Progenitor cell of endocrine pancreas (in vitro differentiated cells): ENCODE measurements at regions not wholly inside any gene's neighbourhood (a gene's known extent, or its start where the extent isn't known, plus 50 kb on each side); places are given as distances from the start of the nearest gene placed in this dataset.

ENCODE experiments used
- DNase-seq: peaks from one replicate; pipeline ENCODE4 v3.0.0; 2021; ENCODE audit warnings: low spot score; ENCODE audit not compliant: unreplicated experiment
- H3K27ac Mint-ChIP-seq: 2 replicates; pipeline ENCODE4 v1.8.0; 2021; ENCODE audit warnings: mild to moderate bottlenecking, moderate library complexity, mixed read lengths
- H3K27me3 Mint-ChIP-seq: 2 replicates; pipeline ENCODE4 v1.8.0; 2021; ENCODE audit warnings: mixed read lengths
- H3K36me3 Mint-ChIP-seq: 2 replicates; pipeline ENCODE4 v1.8.0; 2022; ENCODE audit warnings: mixed read lengths; ENCODE audit not compliant: insufficient read depth
- H3K4me1 Mint-ChIP-seq: 2 replicates; pipeline ENCODE4 v1.8.0; 2021; ENCODE audit warnings: low read depth, mixed read lengths
- H3K4me3 Mint-ChIP-seq: 2 replicates; pipeline ENCODE4 v1.8.0; 2021; ENCODE audit warnings: low read depth, mild to moderate bottlenecking, moderate library complexity, mixed read lengths
- H3K9me3 Mint-ChIP-seq: 2 replicates; pipeline ENCODE4 v1.8.0; 2021; ENCODE audit warnings: low read depth, mixed read lengths
- CTCF ChIP-seq: fragments of 200-600 bp; sonication (generic); IDR thresholded peaks from one replicate; pipeline ENCODE4 v1.5.0; 2021; ENCODE audit warnings: antibody characterized with exemption, mild to moderate bottlenecking; ENCODE audit not compliant: unreplicated experiment

- no peaks in the 10 kb centered on the region for H3K27me3 Mint-ChIP-seq
- peak overlapping the region; percentile 42 for H3K27ac Mint-ChIP-seq
- no peak for DNase-seq
Observed at GRCh38 chr4:38275331-38276100, 315.3 kb downstream of the PTTG2 start.

GRCh38 chr4:38278255-38278654 lies 318.1 kb downstream of the PTTG2 start:
- no peak overlapping the region for H3K27ac Mint-ChIP-seq
- no peak for TF ChIP-seq CTCF
- H3K9me3 Mint-ChIP-seq = no peaks in the 10 kb centered on the region
- no peak for DNase-seq
- peaks cover 36% of the 10 kb centered on the region for H3K4me1 Mint-ChIP-seq
- H3K4me3 Mint-ChIP-seq = no peak overlapping the region
- H3K36me3 Mint-ChIP-seq = no peaks in the 10 kb centered on the region
- no peaks in the 10 kb centered on the region for H3K27me3 Mint-ChIP-seq

More at GRCh38 chr4:38275331-38276100, 315.3 kb downstream of the PTTG2 start:
- Mint-ChIP-seq H3K4me3 (no peak overlapping the region), H3K9me3 (no peaks in the 10 kb centered on the region), H3K4me1 (peaks cover 27% of the 10 kb centered on the region), H3K36me3 (no peaks in the 10 kb centered on the region)
- TF ChIP-seq CTCF = no peak

- H3K9me3 Mint-ChIP-seq = no peaks in the 10 kb centered on the region
Observed at GRCh38 chr4:38279077-38279476, 318.9 kb downstream of the PTTG2 start.

GRCh38 chr4:38279650-38280322 lies 319.6 kb downstream of the PTTG2 start:
- H3K36me3 Mint-ChIP-seq = no peaks in the 10 kb centered on the region
- H3K4me3 Mint-ChIP-seq = no peak overlapping the region
- peaks cover 36% of the 10 kb centered on the region for H3K4me1 Mint-ChIP-seq
- H3K9me3 Mint-ChIP-seq = no peaks in the 10 kb centered on the region
- no peaks in the 10 kb centered on the region for H3K27me3 Mint-ChIP-seq
- peak overlapping the region; percentile 86 for H3K27ac Mint-ChIP-seq
- no peak for DNase-seq
- no peak for TF ChIP-seq CTCF

More at GRCh38 chr4:38279077-38279476, 318.9 kb downstream of the PTTG2 start:
- no peak for TF ChIP-seq CTCF
- peaks cover 36% of the 10 kb centered on the region for H3K4me1 Mint-ChIP-seq
- no peaks in the 10 kb centered on the region for H3K27me3 Mint-ChIP-seq
- no peak for DNase-seq
- no peak overlapping the region for H3K4me3 Mint-ChIP-seq
- H3K27ac Mint-ChIP-seq = peak overlapping the region; percentile 86
- no peaks in the 10 kb centered on the region for H3K36me3 Mint-ChIP-seq

- H3K27ac Mint-ChIP-seq = no peak overlapping the region
Observed at GRCh38 chr4:38280323-38280706, 320.1 kb downstream of the PTTG2 start.

More at GRCh38 chr4:38280323-38280706, 320.1 kb downstream of the PTTG2 start:
- Mint-ChIP-seq H3K4me3 (no peak overlapping the region), H3K36me3 (no peaks in the 10 kb centered on the region), H3K27me3 (no peaks in the 10 kb centered on the region), H3K9me3 (no peaks in the 10 kb centered on the region), H3K4me1 (peaks cover 34% of the 10 kb centered on the region)
- DNase-seq = no peak
- TF ChIP-seq CTCF = no peak
